ENCODE measurements at regions not wholly inside any gene's neighbourhood (a gene's known extent, or its start where the extent isn't known, plus 50 kb on each side); places are given as distances from the start of the nearest gene placed in this dataset.
"Not testable (repeated sequence)": the region's sequence is repeated elsewhere in the genome, so short reads cannot be mapped to it uniquely, and the experiment has no call there.

DNA sequence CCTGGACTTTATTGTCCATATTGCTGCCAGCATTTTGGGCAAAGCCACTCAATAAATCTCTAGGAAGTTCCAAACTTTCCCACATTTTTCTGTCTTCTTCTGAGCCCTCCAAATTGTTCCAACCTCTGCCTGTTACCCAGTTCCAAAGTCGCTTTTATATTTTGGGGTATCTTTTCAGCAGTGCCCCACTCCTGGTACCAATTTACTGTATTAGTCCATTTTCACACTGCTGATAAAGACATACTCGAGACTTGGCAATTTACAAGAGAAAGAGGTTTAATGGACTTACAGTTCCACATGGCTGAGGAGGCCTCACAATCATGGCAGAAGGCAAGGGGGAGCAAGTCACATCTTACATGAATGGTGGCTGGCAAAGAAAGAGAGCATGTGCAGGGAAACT lies 53.4 kb downstream of the AHSP start:
- not testable (repeated sequence) for FAIRE-seq

- FAIRE-seq: peak; percentile 28
Measured at GRCh38 chr16:31601737-31602384, 74.2 kb downstream of the AHSP start.

- no peak for FAIRE-seq
Measured at GRCh38 chr16:31618130-31618529, 90.4 kb downstream of the AHSP start.

DNA sequence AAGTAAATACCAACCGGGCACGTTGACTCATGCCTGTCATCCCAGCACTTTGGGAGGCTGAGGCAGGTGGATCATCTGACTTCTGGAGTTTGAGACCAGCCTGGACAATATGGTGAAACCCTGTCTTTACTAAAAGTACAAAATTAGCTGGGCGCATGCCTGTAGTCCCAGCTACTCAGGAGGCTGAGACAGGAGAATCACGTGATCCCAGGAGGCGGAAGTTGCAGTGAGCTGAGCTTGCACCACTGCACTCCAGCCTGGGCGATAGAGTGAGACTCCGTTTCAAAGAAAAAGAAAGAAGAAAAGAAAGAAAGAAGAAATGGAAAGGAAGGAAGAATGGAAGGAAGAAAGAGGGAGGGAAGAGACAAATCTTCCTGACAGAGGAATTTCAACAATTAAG lies 108.7 kb downstream of the AHSP start:
- FAIRE-seq: no peak

DNA sequence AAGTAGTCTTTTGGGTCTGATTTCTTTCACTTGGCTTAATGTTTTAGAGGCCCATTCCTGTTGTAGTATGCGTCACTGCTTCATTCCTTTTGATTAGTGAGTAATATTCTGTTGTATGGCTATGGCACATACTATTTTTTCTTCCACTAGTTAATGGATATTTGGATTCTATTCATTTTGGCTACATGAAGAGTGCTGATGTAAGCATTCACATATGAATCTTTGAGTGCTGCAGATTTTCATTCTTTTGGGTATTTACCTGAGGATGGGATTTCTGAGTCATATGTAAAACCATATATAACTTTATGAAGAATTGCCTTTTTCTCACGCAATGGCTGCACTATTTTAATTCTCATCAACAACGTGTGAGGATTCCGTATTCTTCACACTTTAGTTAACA lies 113.6 kb downstream of the AHSP start:
- FAIRE-seq: no peak

DNA sequence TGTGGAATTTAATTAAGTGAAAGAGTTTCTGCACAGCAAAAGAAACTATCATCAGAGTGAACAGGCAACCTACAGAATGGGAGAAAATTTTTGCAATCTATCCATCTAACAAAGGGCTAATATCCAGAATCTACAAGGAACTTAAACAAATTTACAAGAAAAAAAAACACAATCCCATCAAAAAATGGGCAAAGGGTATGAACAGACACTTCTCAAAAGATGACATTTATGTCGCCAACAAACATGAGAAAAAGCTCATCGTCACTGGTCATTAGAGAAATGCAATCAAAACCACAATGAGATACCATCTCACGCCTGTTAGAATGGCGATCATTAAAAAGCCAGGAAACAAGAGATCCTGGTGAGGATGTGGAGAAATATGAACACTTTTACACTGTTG lies 128.0 kb downstream of the AHSP start:
- FAIRE-seq: not testable (repeated sequence)

DNA sequence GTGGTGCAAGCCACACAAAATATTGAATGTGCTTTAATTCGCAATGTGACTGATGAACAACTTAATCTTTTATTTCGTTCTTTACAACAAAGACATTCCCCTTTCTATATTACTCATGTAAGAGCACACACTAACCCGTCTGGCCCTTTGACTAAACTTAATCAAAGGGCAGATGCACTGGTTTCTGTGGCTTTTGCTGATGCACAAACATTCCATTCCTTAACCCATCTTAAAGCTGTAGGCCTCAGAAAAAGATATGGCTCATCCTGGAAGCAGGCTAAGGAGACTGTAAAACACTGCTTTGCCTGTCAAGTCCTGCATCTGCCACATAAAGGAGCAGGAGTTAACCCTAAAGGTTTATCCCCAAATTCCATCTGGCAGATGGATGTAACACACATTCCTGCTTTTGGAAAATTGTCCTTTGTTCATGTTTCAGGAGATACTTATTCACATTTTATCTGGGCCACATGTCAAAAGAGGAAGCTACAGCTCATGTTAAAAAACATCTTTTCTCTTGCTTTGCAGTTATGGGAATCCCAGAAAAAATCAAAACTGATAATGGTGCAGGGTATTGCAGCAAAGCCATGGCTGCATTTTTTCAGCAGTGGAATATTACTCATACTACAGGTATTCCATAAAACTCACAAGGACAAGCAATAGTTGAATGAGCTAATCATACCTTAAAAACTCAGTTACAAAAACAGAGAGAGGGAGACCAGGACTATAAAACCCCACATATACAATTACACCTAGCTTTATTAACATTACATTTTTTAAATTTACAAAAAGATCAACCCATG lies 137.2 kb downstream of the AHSP start:
- FAIRE-seq: no peak

GRCh38 chr16:31674686-31675085 lies 147.0 kb downstream of the AHSP start:
- FAIRE-seq: no peak

DNA sequence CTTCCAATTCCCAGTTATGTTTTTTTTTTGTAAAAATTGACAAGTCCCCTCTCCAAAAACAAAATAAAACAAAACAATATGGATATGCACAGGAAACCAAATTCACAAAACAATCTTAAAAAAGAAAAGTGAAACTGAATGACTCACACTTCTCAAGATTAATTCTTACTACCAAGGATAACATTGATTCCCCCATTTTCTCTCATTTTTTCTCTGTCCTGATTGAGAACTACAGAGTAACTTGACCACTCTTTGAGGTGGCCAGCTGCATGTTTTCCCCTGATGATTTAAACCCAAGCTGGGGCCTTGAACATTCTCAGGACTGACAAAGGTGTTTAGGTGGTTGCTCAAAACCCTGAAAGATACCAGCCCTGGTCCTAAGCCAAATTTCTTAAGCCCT lies 149.0 kb downstream of the AHSP start:
- FAIRE-seq: no peak

DNA sequence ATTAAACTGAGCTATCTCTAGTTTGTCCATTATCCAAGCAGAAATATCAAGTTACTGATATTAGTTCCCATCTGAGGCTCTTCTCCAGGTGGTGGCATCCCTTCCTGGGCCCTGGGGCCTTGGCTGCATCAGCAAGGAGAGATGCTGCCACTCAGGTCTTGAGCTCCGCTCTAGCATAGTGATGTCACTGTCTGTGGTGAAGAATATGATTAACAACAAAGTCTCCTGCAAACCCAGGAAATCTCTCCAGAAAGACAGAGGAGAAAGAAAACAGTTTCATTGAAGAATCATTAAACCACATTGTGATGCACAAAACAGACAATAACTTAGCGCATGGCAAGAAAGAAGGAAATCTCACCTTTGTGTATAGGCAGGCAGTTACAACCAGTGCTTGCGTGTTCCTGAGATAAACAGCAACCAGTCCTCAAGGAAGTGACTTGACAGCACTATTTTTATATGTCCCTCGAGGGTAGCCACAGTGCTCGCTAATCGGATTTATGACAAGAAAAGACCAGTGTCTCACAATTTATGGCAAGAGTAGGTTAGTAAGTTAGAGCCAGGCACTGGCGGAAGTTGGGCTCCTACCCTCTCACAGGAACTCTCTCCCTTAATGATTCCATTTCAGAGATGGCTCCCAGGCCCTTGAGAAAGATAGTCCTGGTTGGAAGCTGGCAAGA lies 151.1 kb downstream of the AHSP start:
- no peak for FAIRE-seq

GRCh38 chr16:31689331-31689730 lies 161.6 kb downstream of the AHSP start:
- FAIRE-seq: not testable (repeated sequence)

DNA sequence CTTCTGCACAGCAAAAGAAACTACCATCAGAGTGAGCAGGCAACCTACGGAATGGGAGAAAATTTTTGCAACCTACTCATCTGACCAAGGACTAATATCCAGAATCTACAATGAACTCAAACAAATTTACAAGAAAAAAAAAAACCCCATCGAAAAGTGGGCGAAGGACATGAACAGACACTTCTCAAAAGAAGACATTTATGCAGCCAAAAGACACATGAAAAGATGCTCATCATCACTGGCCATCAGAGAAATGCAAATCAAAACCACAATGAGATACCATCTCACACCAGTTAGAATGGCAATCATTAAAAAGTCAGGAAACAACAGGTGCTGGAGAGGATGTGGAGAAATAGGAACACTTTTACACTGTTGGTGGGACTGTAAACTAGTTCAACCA lies 164.6 kb downstream of the AHSP start:
- not testable (repeated sequence) for FAIRE-seq

- no peak for FAIRE-seq
Measured at GRCh38 chr16:31693733-31694132, 166.0 kb downstream of the AHSP start.

- FAIRE-seq: no peak
Measured at GRCh38 chr16:31694461-31694860, 166.8 kb downstream of the AHSP start.

DNA sequence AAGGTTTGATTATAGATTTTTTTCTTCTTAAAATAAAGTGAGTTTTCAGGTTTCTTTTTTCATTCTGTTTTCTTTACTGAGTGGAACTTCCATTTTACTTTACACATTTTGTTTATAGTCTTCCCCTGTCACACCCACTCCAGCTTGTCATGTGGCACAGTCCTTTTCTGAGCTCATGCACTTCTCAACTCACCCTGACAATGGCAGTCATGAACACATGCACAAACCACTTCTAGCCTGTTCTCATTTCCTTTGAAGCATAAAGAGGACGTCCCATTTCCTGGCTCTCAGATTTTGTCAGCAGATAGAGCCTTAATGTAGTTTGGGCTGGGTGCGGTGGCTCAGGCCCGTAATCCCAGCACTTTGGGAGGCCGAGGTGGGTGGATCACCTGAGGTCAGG lies 168.0 kb downstream of the AHSP start:
- no peak for FAIRE-seq

DNA sequence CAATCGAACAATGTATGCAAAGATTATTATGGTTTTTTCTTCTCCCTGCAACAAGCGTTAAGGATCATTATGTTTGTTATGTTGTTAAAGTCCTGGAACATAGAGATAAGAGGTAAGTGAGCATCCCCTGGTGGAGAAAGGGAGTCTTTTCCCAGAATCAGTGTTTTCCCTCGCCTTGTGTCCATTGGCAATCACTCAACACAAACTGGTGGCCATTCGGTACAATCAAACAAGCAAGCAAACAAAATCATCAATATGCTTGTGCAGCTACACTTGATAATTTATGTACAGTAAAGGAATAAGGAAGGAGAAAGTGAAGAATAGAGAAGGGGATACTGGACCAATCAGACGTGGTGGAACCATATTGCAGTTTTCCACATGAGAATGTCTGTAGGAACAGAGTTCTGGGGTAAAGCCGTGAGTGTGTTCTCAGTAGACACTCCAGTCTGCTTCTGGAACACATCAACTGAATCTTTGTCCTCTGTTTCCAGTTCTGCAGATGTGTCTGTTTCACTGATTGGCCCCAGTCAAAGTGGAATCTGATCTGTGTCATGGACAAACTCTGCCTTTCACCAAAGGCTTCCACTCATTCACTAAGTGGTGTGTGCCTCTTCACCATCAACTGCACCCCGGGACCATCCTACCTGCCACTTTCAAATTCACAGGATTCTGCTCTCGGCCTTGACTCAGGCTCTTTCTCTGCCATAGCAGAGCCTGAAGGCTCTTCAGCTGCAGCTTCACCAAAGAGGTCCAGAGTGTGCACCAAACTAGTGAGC lies 169.5 kb downstream of the AHSP start:
- peak; percentile 6 for FAIRE-seq

DNA sequence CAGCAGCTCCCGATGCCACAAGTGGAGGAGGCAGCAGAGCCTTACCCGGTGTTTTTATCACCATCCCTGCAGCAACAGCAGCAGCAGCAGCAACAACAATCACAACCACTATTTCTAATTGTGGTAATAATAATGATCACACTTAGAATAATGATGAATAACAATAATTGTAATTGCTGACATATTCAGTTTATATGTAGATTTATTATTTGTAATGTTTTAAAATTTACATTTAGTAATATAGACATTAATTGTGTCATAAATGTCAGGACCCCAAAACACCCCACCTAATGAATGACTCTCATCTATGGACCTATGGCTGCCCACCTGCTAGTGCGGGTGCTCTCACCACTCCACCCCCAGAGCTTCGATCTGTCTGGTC lies 170.0 kb downstream of the AHSP start:
- no peak for FAIRE-seq

- no peak for FAIRE-seq
Measured at GRCh38 chr16:31698901-31699300, 171.2 kb downstream of the AHSP start.

DNA sequence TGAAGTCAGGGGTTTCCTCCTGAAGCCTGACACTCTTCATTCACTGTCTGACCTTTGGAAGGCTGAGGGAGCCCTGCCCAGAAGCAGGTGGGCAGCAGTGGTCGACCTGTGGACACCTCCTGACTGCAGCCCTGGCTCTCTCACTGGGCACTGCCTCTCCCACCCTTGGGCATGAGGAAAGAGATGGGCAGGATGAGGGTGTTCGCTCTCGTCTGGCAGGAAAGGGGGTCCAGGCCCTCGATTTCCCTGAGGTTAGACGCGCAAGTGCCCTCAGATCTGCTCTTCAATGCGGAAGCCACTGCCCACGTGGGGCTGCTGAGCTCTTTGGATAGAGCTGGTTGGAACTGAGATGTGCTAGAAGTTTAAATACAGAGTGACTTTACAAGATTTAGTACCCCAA lies 171.9 kb downstream of the AHSP start:
- no peak for FAIRE-seq

- peak; percentile 80 for FAIRE-seq
Measured at GRCh38 chr16:31700200-31700529, 172.5 kb downstream of the AHSP start.

DNA sequence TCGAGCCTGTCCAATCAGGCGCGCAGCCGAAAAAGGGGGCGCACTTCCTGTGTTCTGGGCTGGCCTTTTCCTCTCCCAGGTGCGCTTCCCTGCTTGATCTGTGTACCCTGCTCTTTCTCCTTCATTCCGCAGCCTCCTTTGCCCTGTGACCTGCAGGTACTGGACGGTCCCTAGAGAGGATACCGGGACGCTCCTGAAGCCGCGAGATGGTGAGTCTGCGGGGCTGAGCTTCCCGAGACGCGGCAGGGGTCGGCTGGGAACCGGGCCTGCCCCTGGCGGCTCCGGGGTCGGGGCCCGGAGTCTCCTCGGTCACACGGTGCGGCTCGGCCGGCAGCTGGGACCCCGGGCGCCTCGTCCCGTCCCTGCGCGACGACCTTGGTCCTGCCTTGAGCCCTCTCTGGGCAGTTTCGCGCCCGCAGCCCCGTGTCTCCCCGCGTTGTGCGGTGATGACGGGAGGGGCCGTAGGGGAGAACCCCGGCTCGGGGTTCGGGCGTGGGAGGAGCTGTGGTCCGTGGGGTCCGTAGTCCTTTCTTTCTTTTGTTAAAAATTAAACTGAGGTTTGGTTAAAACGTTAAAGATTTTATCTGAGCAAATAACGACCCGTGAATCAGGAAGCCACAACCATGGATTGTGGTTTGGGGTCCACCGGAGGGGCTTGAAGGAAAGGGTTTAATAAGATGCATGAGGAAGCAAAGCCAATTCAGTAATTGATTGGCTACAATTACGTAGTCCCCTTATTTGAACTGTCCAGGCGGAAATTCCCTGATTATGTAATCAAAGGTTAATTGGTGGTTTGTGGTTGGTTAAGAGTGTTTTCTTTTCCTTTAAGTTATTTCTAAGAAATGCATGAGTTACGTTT lies 172.8 kb upstream of the ZNF267 start:
- FAIRE-seq: no peak

DNA sequence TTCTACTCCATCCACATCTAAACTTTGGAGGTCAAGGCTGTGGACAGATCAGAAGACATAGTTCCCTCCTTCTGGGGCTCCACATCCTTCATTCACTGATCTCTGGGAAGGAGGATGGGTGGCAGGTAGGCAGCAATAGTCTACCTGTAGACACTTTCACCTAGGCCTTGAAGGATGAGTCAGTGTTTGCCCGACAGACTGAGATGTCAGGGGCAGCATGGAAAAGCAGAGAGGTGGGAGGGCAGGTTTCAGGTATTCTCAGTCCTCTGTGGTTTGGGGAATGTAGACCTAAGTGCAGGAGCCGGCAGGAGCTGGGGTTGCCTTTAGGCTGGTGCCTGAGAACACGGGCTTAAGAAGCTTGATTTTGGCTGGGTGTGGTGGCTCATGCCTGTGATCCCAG lies 171.9 kb upstream of the ZNF267 start:
- FAIRE-seq: no peak

Measured in G401.6 (cell line).